H1 (cell line): ENCODE measurements at regions not wholly inside any gene's neighbourhood (a gene's known extent, or its start where the extent isn't known, plus 50 kb on each side); places are given as distances from the start of the nearest gene placed in this dataset.

Source experiments
- CTCF ChIA-PET: fragments of 300-600 bp; sonication (Branson Sonifier 250); formaldehyde crosslinking; loops from one replicate; lab custom pipeline; 2021; ENCODE audit not compliant: partially characterized antibody; lab: Charles Lee
- POLR2A ChIA-PET: fragments of 300-600 bp; sonication (Branson Sonifier 250); formaldehyde crosslinking; loops from one replicate; lab custom pipeline; 2021; ENCODE audit warnings: inconsistent platforms; ENCODE audit not compliant: partially characterized antibody; lab: Charles Lee
- DNase-seq, 2 experiments: peaks; one replicate each; pipeline versions ENCODE4 v3.0.0 to v3.0.0-alpha.2; 2010 to 2022; ENCODE audit warnings: low spot score in 2 of 2, low read depth in 1 of 2, mixed read lengths in 1 of 2
- FAIRE-seq: peaks from 2 replicates; lab custom pipeline; 2011; peaks lifted over from hg19 to GRCh38; lab: Jason Lieb, UNC
- H2AFZ ChIP-seq: 2 replicates; pipeline ENCODE4 v1.8.1; 2012; ENCODE audit warnings: low read length, inconsistent platforms
- H2AK5ac ChIP-seq: 2 replicates; pipeline ENCODE4 v1.6.1; 2013; ENCODE audit warnings: low read depth, low read length
- H2BK120ac ChIP-seq: replicated peaks from 2 replicates; pipeline ENCODE3; 2013; ENCODE audit warnings: low read depth, low read length, inconsistent platforms
- H2BK12ac ChIP-seq: 2 replicates; pipeline ENCODE4 v1.6.1; 2013; ENCODE audit warnings: low read depth, low read length
- H2BK15ac ChIP-seq: 2 replicates; pipeline ENCODE4 v1.6.1; 2013; ENCODE audit warnings: low read length
- H2BK20ac ChIP-seq: 2 replicates; pipeline ENCODE4 v1.6.1; 2013; ENCODE audit warnings: low read length
- H2BK5ac ChIP-seq: 2 replicates; pipeline ENCODE4 v1.6.1; 2013; ENCODE audit warnings: low read depth, low read length
- H3K14ac ChIP-seq: 2 replicates; pipeline ENCODE4 v1.6.1; 2013; ENCODE audit warnings: inconsistent platforms; ENCODE audit not compliant: insufficient read length
- H3K18ac ChIP-seq: 2 replicates; pipeline ENCODE4 v1.6.1; 2013; ENCODE audit warnings: low read length; ENCODE audit errors: extremely low read depth
- H3K23ac ChIP-seq: 2 replicates; pipeline ENCODE4 v1.6.1; 2013; ENCODE audit warnings: inconsistent platforms; ENCODE audit not compliant: insufficient read length
- H3K23me2 ChIP-seq: 2 replicates; pipeline ENCODE4 v1.6.1; 2013; ENCODE audit warnings: low read depth, low read length
- H3K27ac ChIP-seq: 2 replicates; pipeline ENCODE4 v1.6.1; 2011; ENCODE audit warnings: low read depth, low read length, inconsistent platforms
- H3K27me3 ChIP-seq, 4 experiments: replicated peaks in 1 of 4; 1 replicate in 1 of 4; 2 replicates in 3 of 4; pipeline versions ENCODE4 v1.6.1 to v1.8.1; 2011 to 2013; ENCODE audit warnings: low read length in 3 of 4, mild to moderate bottlenecking in 3 of 4, inconsistent platforms in 2 of 4, mixed read lengths in 2 of 4, moderate library complexity in 1 of 4; ENCODE audit not compliant: control insufficient read depth in 3 of 4, insufficient read depth in 3 of 4; ENCODE audit errors: extremely low read depth in 1 of 4
- H3K36me3 ChIP-seq, 4 experiments: 2 replicates each; pipeline versions ENCODE4 v1.6.1 to v1.8.1; 2011 to 2013; ENCODE audit warnings: mild to moderate bottlenecking in 4 of 4, low read length in 3 of 4, moderate library complexity in 2 of 4, control low read depth in 1 of 4, inconsistent platforms in 1 of 4; ENCODE audit not compliant: insufficient read depth in 4 of 4, control insufficient read depth in 2 of 4
- H3K4ac ChIP-seq: replicated peaks from 2 replicates; pipeline ENCODE3; 2013; ENCODE audit warnings: low read length, low read depth, mixed read lengths, inconsistent platforms; ENCODE audit not compliant: insufficient read length
- H3K4me1 ChIP-seq, 4 experiments: replicated peaks in 1 of 4; 1 replicate in 1 of 4; 2 replicates in 3 of 4; pipeline versions ENCODE4 v1.6.1 to v1.8.1; 2011 to 2013; ENCODE audit warnings: low read length in 3 of 4, inconsistent platforms in 2 of 4, mixed read lengths in 1 of 4; ENCODE audit not compliant: insufficient read depth in 4 of 4, control insufficient read depth in 3 of 4
- H3K4me2 ChIP-seq, 2 experiments: 2 replicates each; pipeline versions ENCODE4 v1.6.1 to v1.8.1; 2011 to 2013; ENCODE audit warnings: low read depth in 2 of 2, low read length in 2 of 2, control low read depth in 1 of 2, inconsistent platforms in 1 of 2, mild to moderate bottlenecking in 1 of 2; ENCODE audit not compliant: insufficient read depth in 1 of 2
- H3K4me3 ChIP-seq, 4 experiments: fragments of 200-600, 300-600 bp in 1 of 4; sonication (generic), shearing (Covaris generic), sonication (Bioruptor Twin) in 1 of 4; 2 replicates each; pipeline versions ENCODE4 v1.5.1 to v1.8.1; 2011 to 2016; ENCODE audit warnings: low read length in 4 of 4, low read depth in 3 of 4, control low read depth in 2 of 4, inconsistent platforms in 2 of 4, mild to moderate bottlenecking in 2 of 4, mixed read lengths in 1 of 4, moderate library complexity in 1 of 4; ENCODE audit not compliant: insufficient read depth in 2 of 4; ENCODE audit errors: extremely low read depth in 1 of 4
- H3K56ac ChIP-seq: replicated peaks from 2 replicates; pipeline ENCODE3; 2013; ENCODE audit warnings: low read depth, mild to moderate bottlenecking, mixed read lengths, low read length, inconsistent platforms; ENCODE audit not compliant: insufficient read length
- H3K79me1 ChIP-seq: 2 replicates; pipeline ENCODE4 v1.6.1; 2013; ENCODE audit warnings: low read depth, low read length, control low read depth
- H3K79me2 ChIP-seq, 2 experiments: 2 replicates each; pipeline versions ENCODE4 v1.6.1 to v1.8.1; 2012 to 2013; ENCODE audit warnings: low read length in 2 of 2, mild to moderate bottlenecking in 2 of 2, inconsistent platforms in 1 of 2; ENCODE audit not compliant: insufficient read depth in 2 of 2, control insufficient read depth in 1 of 2
- H3K9ac ChIP-seq, 4 experiments: replicated peaks in 1 of 4; 1 replicate in 1 of 4; 2 replicates in 3 of 4; pipeline versions ENCODE4 v1.6.1 to v1.8.1; 2011 to 2013; ENCODE audit warnings: low read depth in 3 of 4, low read length in 3 of 4, control low read depth in 2 of 4, mild to moderate bottlenecking in 2 of 4, moderate library complexity in 2 of 4, inconsistent platforms in 1 of 4; ENCODE audit errors: extremely low read depth in 1 of 4
- H3K9me3 ChIP-seq, 2 experiments: 2 replicates each; pipeline versions ENCODE4 v1.6.1 to v1.8.1; 2012 to 2013; ENCODE audit warnings: mild to moderate bottlenecking in 2 of 2, moderate library complexity in 2 of 2, control low read depth in 1 of 2, inconsistent platforms in 1 of 2, low read depth in 1 of 2, low read length in 1 of 2, mixed read lengths in 1 of 2; ENCODE audit not compliant: insufficient read depth in 2 of 2
- H4K20me1 ChIP-seq, 2 experiments: replicated peaks in 1 of 2; 2 replicates each; pipeline versions ENCODE3 to v1.8.1; 2011 to 2013; ENCODE audit warnings: inconsistent platforms in 2 of 2, low read length in 2 of 2, mild to moderate bottlenecking in 1 of 2; ENCODE audit not compliant: insufficient read depth in 2 of 2, control insufficient read depth in 1 of 2
- H4K5ac ChIP-seq: 2 replicates; pipeline ENCODE4 v1.6.1; 2013; ENCODE audit warnings: low read length, low read depth, mixed read lengths, inconsistent platforms; ENCODE audit not compliant: insufficient read length
- H4K8ac ChIP-seq: 2 replicates; pipeline ENCODE4 v1.8.0; 2013; ENCODE audit warnings: mild to moderate bottlenecking, moderate library complexity, low read length, inconsistent platforms; ENCODE audit not compliant: insufficient read depth; ENCODE audit errors: extremely low read depth
- H4K91ac ChIP-seq: replicated peaks from 2 replicates; pipeline ENCODE3; 2013; ENCODE audit warnings: low read length, mixed read lengths, inconsistent platforms; ENCODE audit not compliant: insufficient read length
- CREB1 ChIP-seq: IDR thresholded peaks from 2 replicates; pipeline ENCODE4 v1.6.1; 2012; ENCODE audit warnings: inconsistent platforms
- WGBS, 2 experiments: shearing (Covaris generic) in 1 of 2; methylation state at CpG; one replicate each; pipeline versions ENCODE4 v1.1.6 to v1.1.7; 2013 to 2015; ENCODE audit warnings: low lambda C conversion rate in 2 of 2, mixed read lengths in 2 of 2, inconsistent platforms in 1 of 2, low coverage in 1 of 2, missing lambda C conversion rate in 1 of 2; ENCODE audit not compliant: insufficient replicate concordance in 2 of 2, insufficient coverage in 1 of 2, insufficient read length in 1 of 2; ENCODE audit errors: extremely low coverage in 1 of 2, missing lambda C conversion rate in 1 of 2; 5-methylcytosine and 5-hydroxymethylcytosine counted together

DNA sequence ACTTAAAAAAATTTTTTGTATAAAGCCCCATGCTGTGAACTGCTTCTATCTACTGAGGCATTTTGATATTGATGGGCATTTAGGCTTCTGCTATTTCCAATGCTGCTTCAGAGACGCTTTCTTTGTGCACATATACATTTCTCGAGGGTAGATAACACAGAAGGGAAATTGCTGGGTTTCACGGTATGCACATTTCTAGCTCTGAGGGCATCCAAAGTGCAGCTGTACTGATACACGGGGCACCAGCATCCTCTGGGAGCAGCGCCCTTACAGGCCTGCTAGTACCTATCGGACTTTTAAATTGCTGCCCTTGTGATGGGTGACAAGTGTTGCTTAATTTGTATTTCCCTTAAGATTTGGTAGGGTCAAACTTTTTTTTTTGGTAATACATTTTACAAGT is 88.6 kb downstream of the KCTD15 start:
- Histone ChIP-seq H2BK12ac (no peak overlapping the region), H3K36me3 (no peaks in the 10 kb centered on the region), H3K23ac (no peak overlapping the region), H4K91ac (no peak overlapping the region), H3K56ac (no peak overlapping the region), H4K5ac (no peak overlapping the region), H3K23me2 (0 out of 2 replicates have a peak, but pooled peaks cover 2% of the 10 kb centered on the region), H3K79me1 (no peaks in the 10 kb centered on the region), H4K8ac (no peak overlapping the region), H3K14ac (no peak overlapping the region), H3K9ac (no peak overlapping the region), H2BK5ac (no peak overlapping the region), H4K20me1 (no peaks in the 10 kb centered on the region), H3K9me3 (no peaks in the 10 kb centered on the region), H3K79me2 (no peaks in the 10 kb centered on the region), H3K27me3 (no peaks in the 10 kb centered on the region), H3K4me2 (no peak overlapping the region), H2AFZ (no peak overlapping the region), H3K18ac (no peak overlapping the region), H2BK20ac (no peak overlapping the region), H3K4me3 (no peak overlapping the region), H2AK5ac (no peak overlapping the region), H2BK15ac (no peak overlapping the region), H3K4ac (no peak overlapping the region), H2BK120ac (no peak overlapping the region), H3K27ac (no peak overlapping the region), H3K4me1 (peaks cover 4 to 11% (median 8%) of the 10 kb centered on the region in 4 experiments)
- FAIRE-seq (no peak), DNase-seq (no peak)
- WGBS, 2 experiments, result 94% methylated on average over 6 of the region's 6 CpGs; no CpG with 5 or more reads in 1 of the 2 experiments
- POLR2A ChIA-PET, result interaction anchor here (1.0 kb wide), 1 partner anchor 19 kb away, joined by 3 read pairs; no protein-coding TSS in a partner anchor
- CTCF ChIA-PET, result interaction anchor here (0.6 to 1.1 kb wide), 4 partner anchors 20 to 778 kb away, joined by 3 to 4 read pairs (median 3); no protein-coding TSS in a partner anchor
- no peak for TF ChIP-seq CREB1
